ENCODE measurements at regions not wholly inside any gene's neighbourhood (a gene's known extent, or its start where the extent isn't known, plus 50 kb on each side); places are given as distances from the start of the nearest gene placed in this dataset.

- TF ChIP-seq GABPA (IDR thresholded peaks at IDR 0.05; ENCODE audit: low read depth) (no peak), CTCF (IDR thresholded peaks at IDR 0.05; ENCODE audit: insufficient read depth, low read length) (no peak), POLR2AphosphoS5 (IDR thresholded peaks at IDR 0.05; ENCODE audit: low read depth) (no peak)
These were observed 92.0 kb downstream of the PJA1 start for GRCh38 chrX:69073241-69073640.

Measured in HL-60 (cell line).